ENCODE measurements at regions not wholly inside any gene's neighbourhood (a gene's known extent, or its start where the extent isn't known, plus 50 kb on each side); places are given as distances from the start of the nearest gene placed in this dataset.

- no peak for TF ChIP-seq CTCF (conservative IDR thresholded peaks at IDR 0.05; ENCODE audit: low read length)
- no peak for TF ChIP-seq EZH2phosphoT487 (IDR thresholded peaks at IDR 0.05; ENCODE audit: borderline replicate concordance)
Measured at GRCh38 chr4:165686756-165687155, 186.3 kb upstream of the TLL1 start.
